ENCODE measurements at regions not wholly inside any gene's neighbourhood (a gene's known extent, or its start where the extent isn't known, plus 50 kb on each side); places are given as distances from the start of the nearest gene placed in this dataset.

DNA sequence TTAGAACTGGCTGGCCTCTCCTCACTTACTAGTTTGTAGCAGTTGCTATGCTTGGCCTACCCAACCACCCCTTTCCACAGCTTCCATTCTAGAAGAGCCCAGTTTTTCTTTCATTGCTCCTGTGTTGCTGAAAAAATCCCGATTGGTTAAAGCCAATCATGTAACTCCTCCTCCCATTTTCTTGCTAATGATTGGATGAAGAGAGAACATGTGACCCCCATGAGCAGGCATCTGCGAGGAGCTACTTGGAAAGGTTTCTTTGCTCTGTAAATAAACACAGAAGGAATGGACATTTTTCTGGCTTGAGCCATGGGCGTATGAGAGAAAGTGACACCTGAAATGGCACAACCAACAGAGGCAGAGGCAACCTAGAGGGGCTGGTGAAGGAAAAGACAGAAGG lies 773.8 kb upstream of the TBX3 start:
- DNase-seq (no peak), ATAC-seq (replicated peaks in 1 of 4) (no peak)
- CTCF ChIA-PET = interaction anchor here in 1 of 2 donors (0.5 kb wide), 1 partner anchor 15 kb away, joined by 3 read pairs; no protein-coding TSS in a partner anchor
- no peak overlapping the region for H3K27ac Mint-ChIP-seq
- Histone ChIP-seq H3K27ac (ENCODE audit: low read length) (no peak overlapping the region), H3K4me1 (ENCODE audit: control insufficient read depth in 1 of 2, extremely low read depth in 1 of 2, insufficient read depth in 2 of 2, low read length in 2 of 2) (no peaks in the 10 kb centered on the region), H3K36me3 (ENCODE audit: control insufficient read depth in 2 of 2, extremely low read depth in 1 of 2, insufficient read depth in 1 of 2, low read length in 1 of 2) (no peaks in the 10 kb centered on the region), H3K9me3 (no peaks in the 10 kb centered on the region), H3K4me3 (ENCODE audit: control insufficient read depth in 1 of 2, extremely low read depth in 1 of 2, low read length in 1 of 2) (no peak overlapping the region), H3K27me3 (replicated peaks in 1 of 2; ENCODE audit: control insufficient read depth in 2 of 2, extremely low read depth in 1 of 2, insufficient read depth in 2 of 2, low read length in 1 of 2) (peaks cover 0 to 7% of the 10 kb centered on the region in 2 experiments)
- no peaks in the 10 kb centered on the region for H3K36me3 Mint-ChIP-seq
- no peak overlapping the region for H3K4me3 Mint-ChIP-seq
- POLR2A ChIA-PET = no interaction called here
- H3K9me3 Mint-ChIP-seq = peaks cover 4 to 17% (median 9%) of the 10 kb centered on the region in 3 donors
- H3K4me1 Mint-ChIP-seq = peaks cover 0 to 2% (median 0%) of the 10 kb centered on the region in 3 donors
- WGBS (ENCODE audit: insufficient coverage) = 100% methylated on average over 1 of the region's 3 CpGs
- peaks cover 5 to 11% of the 10 kb centered on the region in 2 donors for H3K27me3 Mint-ChIP-seq

DNA sequence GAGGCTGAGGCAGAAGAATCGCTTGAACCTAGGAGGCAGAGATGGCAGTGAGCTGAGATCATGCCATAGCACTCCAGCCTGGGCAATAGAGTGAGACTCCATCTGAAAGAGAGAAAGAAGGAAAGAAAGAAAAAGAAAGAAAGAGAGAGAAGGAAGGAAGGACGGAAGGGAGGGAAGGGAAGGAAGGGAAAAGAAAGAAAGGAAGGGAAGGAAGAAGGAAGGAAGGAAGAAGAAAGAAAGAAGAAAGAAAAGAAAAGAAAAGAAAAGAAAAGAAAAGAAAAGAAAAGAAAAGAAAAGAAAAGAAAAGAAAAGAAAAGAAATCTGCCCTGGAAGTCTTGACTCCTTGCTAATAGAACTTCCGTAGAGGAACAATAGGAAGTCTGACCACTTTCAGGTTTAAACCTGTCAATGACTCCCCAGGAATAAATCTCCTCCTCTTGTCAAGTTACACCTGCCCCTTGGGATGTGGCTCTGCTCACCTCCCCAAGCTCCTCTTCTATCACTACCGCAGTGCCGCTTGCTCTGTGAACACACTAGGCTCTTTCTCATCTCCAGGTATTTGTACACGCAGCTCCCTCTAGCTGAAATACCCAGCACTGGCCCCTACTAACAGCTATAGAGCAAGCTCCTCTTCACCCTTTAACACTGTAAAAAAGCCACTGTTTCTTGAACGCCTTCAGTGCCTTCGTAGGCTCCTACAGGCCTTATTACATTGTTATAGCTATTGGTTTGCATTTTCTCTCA lies 773.1 kb upstream of the TBX3 start:
- H3K4me1 ChIP-seq (ENCODE audit: control insufficient read depth in 1 of 2, extremely low read depth in 1 of 2, insufficient read depth in 2 of 2, low read length in 2 of 2) = no peaks in the 10 kb centered on the region
- no peaks in the 10 kb centered on the region for H3K36me3 Mint-ChIP-seq
- H3K27ac Mint-ChIP-seq = no peak overlapping the region
- peaks cover 0 to 14% of the 10 kb centered on the region in 2 experiments for H3K27me3 ChIP-seq (replicated peaks in 1 of 2; ENCODE audit: control insufficient read depth in 2 of 2, extremely low read depth in 1 of 2, insufficient read depth in 2 of 2, low read length in 1 of 2)
- no peak overlapping the region for H3K4me3 Mint-ChIP-seq
- no peaks in the 10 kb centered on the region for H3K9me3 ChIP-seq
- H3K27me3 Mint-ChIP-seq = peaks cover 11 to 17% of the 10 kb centered on the region in 2 donors
- ChIA-PET POLR2A (no interaction called here), CTCF (no interaction called here)
- WGBS (ENCODE audit: insufficient coverage) = 83% methylated on average over 5 of the region's 8 CpGs
- H3K4me1 Mint-ChIP-seq = peaks cover 2 to 8% (median 5%) of the 10 kb centered on the region in 3 donors
- ATAC-seq (replicated peaks in 1 of 4) = no peak
- H3K9me3 Mint-ChIP-seq = peaks cover 4 to 17% (median 9%) of the 10 kb centered on the region in 3 donors
- H3K27ac ChIP-seq (ENCODE audit: low read length) = no peak overlapping the region
- H3K4me3 ChIP-seq (ENCODE audit: control insufficient read depth in 1 of 2, extremely low read depth in 1 of 2, low read length in 1 of 2) = no peak overlapping the region
- H3K36me3 ChIP-seq (ENCODE audit: control insufficient read depth in 2 of 2, extremely low read depth in 1 of 2, insufficient read depth in 1 of 2, low read length in 1 of 2) = no peaks in the 10 kb centered on the region
- no peak for DNase-seq

DNA sequence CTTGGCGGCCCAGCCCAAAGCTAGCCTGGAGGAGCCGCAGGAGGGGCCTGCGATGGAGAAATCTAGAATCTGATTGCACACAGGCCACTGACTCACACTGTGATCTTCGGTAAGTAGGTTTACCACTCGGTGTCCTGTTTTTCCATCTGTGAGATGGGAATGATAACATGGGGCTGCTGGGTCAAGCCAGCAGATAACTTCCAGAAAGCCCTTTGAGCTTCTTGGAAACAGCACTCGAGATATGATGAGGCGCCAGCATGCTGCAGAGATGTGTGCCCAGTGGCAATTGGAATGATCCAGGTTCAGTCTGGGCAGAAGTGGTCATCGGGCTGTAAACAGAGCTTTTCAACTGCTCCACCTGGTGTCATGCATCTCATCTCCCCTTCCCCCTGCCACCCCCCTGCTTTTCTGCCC lies 771.3 kb upstream of the TBX3 start:
- no peak overlapping the region for H3K27ac Mint-ChIP-seq
- H3K9me3 ChIP-seq = no peaks in the 10 kb centered on the region
- H3K4me3 Mint-ChIP-seq = no peak overlapping the region
- H3K36me3 ChIP-seq (ENCODE audit: control insufficient read depth in 2 of 2, extremely low read depth in 1 of 2, insufficient read depth in 1 of 2, low read length in 1 of 2) = no peaks in the 10 kb centered on the region
- H3K4me1 Mint-ChIP-seq = peaks cover 6 to 14% (median 8%) of the 10 kb centered on the region in 3 donors
- H3K27ac ChIP-seq (ENCODE audit: low read length) = no peak overlapping the region
- WGBS (ENCODE audit: insufficient coverage) = 85% methylated on average over 6 of the region's 8 CpGs
- peaks cover 2 to 16% (median 9%) of the 10 kb centered on the region in 3 donors for H3K9me3 Mint-ChIP-seq
- DNase-seq (no peak), ATAC-seq (replicated peaks in 1 of 4) (no peak)
- H3K4me3 ChIP-seq (ENCODE audit: control insufficient read depth in 1 of 2, extremely low read depth in 1 of 2, low read length in 1 of 2) = no peak overlapping the region
- H3K4me1 ChIP-seq (ENCODE audit: control insufficient read depth in 1 of 2, extremely low read depth in 1 of 2, insufficient read depth in 2 of 2, low read length in 2 of 2) = peaks cover 0 to 2% of the 10 kb centered on the region in 2 experiments
- peaks cover 0 to 25% of the 10 kb centered on the region in 2 experiments for H3K27me3 ChIP-seq (replicated peaks in 1 of 2; ENCODE audit: control insufficient read depth in 2 of 2, extremely low read depth in 1 of 2, insufficient read depth in 2 of 2, low read length in 1 of 2)
- ChIA-PET CTCF (no interaction called here), POLR2A (interaction anchor here in 1 of 2 donors (0.6 kb wide), 2 partner anchors 31 to 232 kb away, joined by 3 read pairs; no protein-coding TSS in a partner anchor)
- peaks cover 23 to 25% of the 10 kb centered on the region in 2 donors for H3K27me3 Mint-ChIP-seq
- no peaks in the 10 kb centered on the region for H3K36me3 Mint-ChIP-seq

DNA sequence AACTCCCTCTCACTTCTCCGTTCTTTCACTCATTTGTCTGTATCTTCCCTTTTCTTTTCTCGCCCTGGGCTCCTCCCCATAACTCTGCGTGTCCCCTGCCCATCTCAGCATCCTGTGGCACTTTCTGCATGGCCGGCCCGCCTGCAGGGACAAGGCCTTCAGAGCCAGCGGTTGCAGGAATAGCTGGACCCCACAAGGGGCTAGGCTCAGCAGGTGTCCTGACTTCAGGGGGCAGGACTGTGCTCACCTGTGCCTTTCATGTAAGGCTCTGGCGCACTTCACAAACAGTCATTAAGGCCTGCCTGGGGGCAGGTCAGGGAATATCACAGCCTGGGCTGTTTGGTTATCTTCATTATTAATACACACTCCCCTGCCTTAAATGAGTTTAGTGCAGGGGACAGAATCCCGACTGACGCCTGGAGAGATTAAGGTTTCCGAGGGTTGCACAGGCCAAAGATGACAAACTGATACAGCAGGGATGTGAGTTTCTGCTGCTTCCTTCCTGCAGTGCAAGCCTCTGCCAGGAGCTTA lies 768.8 kb upstream of the TBX3 start:
- peaks cover 0 to 2% of the 10 kb centered on the region in 2 experiments for H3K4me1 ChIP-seq (ENCODE audit: control insufficient read depth in 1 of 2, extremely low read depth in 1 of 2, insufficient read depth in 2 of 2, low read length in 2 of 2)
- Mint-ChIP-seq H3K27ac (no peak overlapping the region), H3K36me3 (no peaks in the 10 kb centered on the region), H3K9me3 (peaks cover 2 to 11% (median 3%) of the 10 kb centered on the region in 3 donors), H3K27me3 (peaks cover 29 to 33% of the 10 kb centered on the region in 2 donors), H3K4me3 (peak overlapping the region in 1 of 3 donors; percentile 63), H3K4me1 (peaks cover 6 to 16% (median 8%) of the 10 kb centered on the region in 3 donors)
- peaks cover 0 to 35% of the 10 kb centered on the region in 2 experiments for H3K27me3 ChIP-seq (replicated peaks in 1 of 2; ENCODE audit: control insufficient read depth in 2 of 2, extremely low read depth in 1 of 2, insufficient read depth in 2 of 2, low read length in 1 of 2)
- CTCF ChIA-PET = no interaction called here
- no peak overlapping the region for H3K27ac ChIP-seq (ENCODE audit: low read length)
- WGBS (ENCODE audit: insufficient coverage) = 88% methylated on average over 8 of the region's 10 CpGs
- H3K9me3 ChIP-seq = no peaks in the 10 kb centered on the region
- no peaks in the 10 kb centered on the region for H3K36me3 ChIP-seq (ENCODE audit: control insufficient read depth in 2 of 2, extremely low read depth in 1 of 2, insufficient read depth in 1 of 2, low read length in 1 of 2)
- no peak overlapping the region for H3K4me3 ChIP-seq (ENCODE audit: control insufficient read depth in 1 of 2, extremely low read depth in 1 of 2, low read length in 1 of 2)
- POLR2A ChIA-PET = no interaction called here
- DNase-seq (no peak), ATAC-seq (replicated peaks in 1 of 4) (no peak)

DNA sequence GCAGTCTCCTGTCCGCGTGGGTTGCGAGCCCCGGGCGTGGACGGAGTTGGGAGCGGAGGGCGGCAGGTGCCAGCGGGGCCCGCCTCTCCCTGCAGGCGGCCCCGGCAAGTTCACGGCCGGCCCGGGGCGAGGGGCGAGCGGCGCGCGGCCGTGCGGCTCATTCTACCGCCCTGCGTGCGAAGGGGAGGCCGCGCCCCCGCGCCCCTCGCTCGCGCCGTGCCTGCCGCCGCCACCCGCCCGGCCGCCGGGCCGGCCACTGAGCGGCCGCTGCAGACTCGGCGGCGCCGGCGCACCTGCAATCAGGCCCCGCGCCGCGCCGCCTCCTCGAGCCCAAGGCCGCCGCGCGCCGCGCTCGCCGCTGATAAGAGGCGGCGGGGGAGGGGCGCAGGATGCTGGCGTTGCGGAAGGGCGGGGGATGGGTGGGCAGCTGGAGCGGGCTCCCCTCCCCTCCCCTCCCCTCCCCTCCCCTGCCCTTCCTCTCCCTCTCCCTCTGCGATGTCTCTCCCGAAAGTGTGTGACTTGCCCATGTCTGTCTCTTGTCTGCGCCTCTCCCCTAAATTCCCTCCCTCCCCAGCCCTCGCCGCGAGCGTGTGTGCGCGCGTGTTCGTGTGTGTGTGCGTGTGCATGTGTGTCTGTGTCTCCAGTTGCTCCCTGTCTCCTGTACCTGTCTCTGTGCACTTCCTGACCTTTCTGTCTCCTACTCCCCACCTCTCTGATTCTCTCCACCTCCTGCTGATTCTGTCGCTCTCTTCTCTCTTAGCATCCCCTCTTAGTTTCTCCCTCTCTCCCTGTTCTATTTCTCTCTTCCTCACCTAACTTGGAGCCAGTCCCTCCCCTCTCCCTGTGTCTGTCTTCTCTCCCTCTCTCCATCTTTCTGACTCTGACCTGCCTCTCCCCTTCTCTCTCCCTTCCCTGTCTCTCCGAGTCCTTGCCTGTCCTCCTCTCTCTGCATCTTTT lies 768.1 kb upstream of the TBX3 start:
- DNase-seq (no peak), ATAC-seq (replicated peaks in 1 of 4) (no peak)
- Mint-ChIP-seq H3K27ac (no peak overlapping the region), H3K4me1 (peaks cover 6 to 16% (median 8%) of the 10 kb centered on the region in 3 donors), H3K4me3 (peak overlapping the region; percentile 6 to 63 (median 34)), H3K9me3 (peaks cover 2 to 6% (median 3%) of the 10 kb centered on the region in 3 donors), H3K36me3 (no peaks in the 10 kb centered on the region), H3K27me3 (peaks cover 29 to 33% of the 10 kb centered on the region in 2 donors)
- Histone ChIP-seq H3K36me3 (ENCODE audit: control insufficient read depth in 2 of 2, extremely low read depth in 1 of 2, insufficient read depth in 1 of 2, low read length in 1 of 2) (no peaks in the 10 kb centered on the region), H3K27ac (ENCODE audit: low read length) (no peak overlapping the region), H3K4me3 (ENCODE audit: control insufficient read depth in 1 of 2, extremely low read depth in 1 of 2, low read length in 1 of 2) (peak overlapping the region in 1 of 2 donors; percentile 5), H3K4me1 (ENCODE audit: control insufficient read depth in 1 of 2, extremely low read depth in 1 of 2, insufficient read depth in 2 of 2, low read length in 2 of 2) (peaks cover 0 to 2% of the 10 kb centered on the region in 2 experiments), H3K27me3 (replicated peaks in 1 of 2; ENCODE audit: control insufficient read depth in 2 of 2, extremely low read depth in 1 of 2, insufficient read depth in 2 of 2, low read length in 1 of 2) (peaks cover 0 to 35% of the 10 kb centered on the region in 2 experiments), H3K9me3 (no peaks in the 10 kb centered on the region)
- ChIA-PET CTCF (no interaction called here), POLR2A (no interaction called here)
- 8% methylated on average over 50 of the region's 83 CpGs for WGBS (ENCODE audit: insufficient coverage)

DNA sequence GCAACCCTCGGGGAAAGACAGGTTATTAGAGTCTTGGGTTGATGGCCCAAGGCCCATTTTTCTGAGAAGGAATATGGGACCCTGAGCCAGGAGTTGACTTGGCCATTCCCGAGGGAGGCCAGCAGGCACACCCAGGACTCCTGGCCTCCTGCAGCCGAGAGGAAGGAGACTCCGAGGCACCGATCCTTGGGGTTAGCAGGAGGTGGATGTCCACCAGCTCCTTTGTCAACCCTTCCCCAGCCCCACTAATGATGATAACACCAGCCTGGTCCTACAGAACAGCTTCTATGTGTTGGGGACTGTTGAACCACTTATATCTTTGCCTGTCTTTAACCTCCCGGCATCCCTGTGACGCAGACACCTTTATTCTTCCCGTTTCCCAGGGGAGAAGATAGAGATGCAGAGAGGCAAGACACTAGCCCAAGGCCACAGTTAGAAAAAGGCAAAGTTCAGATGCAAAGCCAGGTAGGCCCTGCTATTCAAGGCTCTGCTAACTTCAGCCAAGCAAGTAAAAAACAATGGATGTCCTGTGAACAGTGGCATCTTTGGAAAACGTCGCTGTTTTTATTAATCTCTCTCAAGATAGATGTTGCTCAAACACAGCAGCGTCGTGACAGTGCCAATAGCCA lies 767.3 kb upstream of the TBX3 start:
- peaks cover 0 to 2% of the 10 kb centered on the region in 2 experiments for H3K4me1 ChIP-seq (ENCODE audit: control insufficient read depth in 1 of 2, extremely low read depth in 1 of 2, insufficient read depth in 2 of 2, low read length in 2 of 2)
- Mint-ChIP-seq H3K4me1 (peaks cover 6 to 16% (median 8%) of the 10 kb centered on the region in 3 donors), H3K27ac (no peak overlapping the region), H3K4me3 (peak overlapping the region; percentile 6 to 52 (median 34)), H3K27me3 (peaks cover 29 to 33% of the 10 kb centered on the region in 2 donors), H3K9me3 (peaks cover under 1 to 6% (median 2%) of the 10 kb centered on the region in 3 donors), H3K36me3 (no peaks in the 10 kb centered on the region)
- 32% methylated on average over 7 of the region's 12 CpGs for WGBS (ENCODE audit: insufficient coverage)
- ChIA-PET POLR2A (no interaction called here), CTCF (no interaction called here)
- H3K27me3 ChIP-seq (replicated peaks in 1 of 2; ENCODE audit: control insufficient read depth in 2 of 2, extremely low read depth in 1 of 2, insufficient read depth in 2 of 2, low read length in 1 of 2) = peaks cover 0 to 35% of the 10 kb centered on the region in 2 experiments
- H3K4me3 ChIP-seq (ENCODE audit: control insufficient read depth in 1 of 2, extremely low read depth in 1 of 2, low read length in 1 of 2) = peak overlapping the region in 1 of 2 donors; percentile 5
- no peak for ATAC-seq (replicated peaks in 1 of 4)
- no peak for DNase-seq
- no peaks in the 10 kb centered on the region for H3K9me3 ChIP-seq
- H3K36me3 ChIP-seq (ENCODE audit: control insufficient read depth in 2 of 2, extremely low read depth in 1 of 2, insufficient read depth in 1 of 2, low read length in 1 of 2) = no peaks in the 10 kb centered on the region
- H3K27ac ChIP-seq (ENCODE audit: low read length) = no peak overlapping the region
